HK-2 (cell line): ENCODE measurements at regions not wholly inside any gene's neighbourhood (a gene's known extent, or its start where the extent isn't known, plus 50 kb on each side); places are given as distances from the start of the nearest gene placed in this dataset.
"Not testable (repeated sequence)": the region's sequence is repeated elsewhere in the genome, so short reads cannot be mapped to it uniquely, and the experiment has no call there.

Experiments used
- DNase-seq: peaks from one replicate; pipeline ENCODE4 v3.0.0-alpha.2; 2018; ENCODE audit not compliant: unreplicated experiment

GRCh38 chrX:63285375-63285774 is 65.8 kb downstream of the SPIN4 start:
- DNase-seq: no peak

- DNase-seq: no peak
These were observed 66.5 kb downstream of the SPIN4 start for GRCh38 chrX:63284659-63285058.

GRCh38 chrX:63283348-63283747 is 67.8 kb downstream of the SPIN4 start:
- DNase-seq: no peak

GRCh38 chrX:63282828-63283227 is 68.3 kb downstream of the SPIN4 start:
- no peak for DNase-seq

GRCh38 chrX:63282077-63282476 is 69.1 kb downstream of the SPIN4 start:
- DNase-seq: no peak

- DNase-seq: no peak
These were observed 69.7 kb downstream of the SPIN4 start for GRCh38 chrX:63281465-63281864.

GRCh38 chrX:63277394-63277793 is 73.7 kb downstream of the SPIN4 start:
- DNase-seq: not testable (repeated sequence)

GRCh38 chrX:63275127-63275526 is 76.0 kb downstream of the SPIN4 start:
- peak; percentile 28 for DNase-seq

GRCh38 chrX:63270873-63271272 is 80.3 kb downstream of the SPIN4 start:
- no peak for DNase-seq

- no peak for DNase-seq
These were observed 93.0 kb downstream of the SPIN4 start for GRCh38 chrX:63258144-63258543.

- peak; percentile 22 for DNase-seq
These were observed 100.8 kb downstream of the SPIN4 start for GRCh38 chrX:63250253-63250868.

- not testable (repeated sequence) for DNase-seq
These were observed 108.4 kb downstream of the SPIN4 start for GRCh38 chrX:63242689-63243088.

- DNase-seq: not testable (repeated sequence)
These were observed 115.2 kb downstream of the SPIN4 start for GRCh38 chrX:63235963-63236362.

- not testable (repeated sequence) for DNase-seq
These were observed 118.1 kb downstream of the SPIN4 start for GRCh38 chrX:63233013-63233412.

- not testable (repeated sequence) for DNase-seq
These were observed 132.9 kb downstream of the SPIN4 start for GRCh38 chrX:63218202-63218601.

GRCh38 chrX:63217549-63217948 is 133.6 kb downstream of the SPIN4 start:
- not testable (repeated sequence) for DNase-seq

- DNase-seq: not testable (repeated sequence)
These were observed 141.5 kb downstream of the SPIN4 start for GRCh38 chrX:63209645-63210044.

- DNase-seq: not testable (repeated sequence)
These were observed 142.0 kb downstream of the SPIN4 start for GRCh38 chrX:63209128-63209527.

GRCh38 chrX:63204266-63205074 is 146.7 kb downstream of the SPIN4 start:
- not testable (repeated sequence) for DNase-seq

- DNase-seq: not testable (repeated sequence)
These were observed 149.1 kb downstream of the SPIN4 start for GRCh38 chrX:63201987-63202386.

GRCh38 chrX:63198693-63199092 is 152.4 kb downstream of the SPIN4 start:
- DNase-seq: not testable (repeated sequence)

- not testable (repeated sequence) for DNase-seq
These were observed 158.6 kb downstream of the SPIN4 start for GRCh38 chrX:63192366-63193041.

- peak; percentile 1 for DNase-seq
These were observed 165.0 kb downstream of the SPIN4 start for GRCh38 chrX:63186137-63186536.
